DMS53 treated with DMSO at 0.1 percent for 48 hours (cell line): ENCODE measurements at regions not wholly inside any gene's neighbourhood (a gene's known extent, or its start where the extent isn't known, plus 50 kb on each side); places are given as distances from the start of the nearest gene placed in this dataset.

Source experiments
- DNase-seq: peaks from one replicate; lab custom pipeline; 2025; ENCODE audit not compliant: unreplicated experiment; lab: John Stamatoyannopoulos, UW

- DNase-seq = no peak
These were observed 145.2 kb upstream of the ANKRD28 start for GRCh38 chr3:15942936-15943335.

GRCh38 chr3:15948388-15948787, 150.6 kb upstream of the ANKRD28 start:
- no peak for DNase-seq

GRCh38 chr3:15952543-15953175, 154.9 kb upstream of the ANKRD28 start:
- no peak for DNase-seq

GRCh38 chr3:15953841-15954240, 156.1 kb upstream of the ANKRD28 start:
- no peak for DNase-seq

- DNase-seq = no peak
These were observed 158.2 kb upstream of the ANKRD28 start for GRCh38 chr3:15955968-15956367.

DNA sequence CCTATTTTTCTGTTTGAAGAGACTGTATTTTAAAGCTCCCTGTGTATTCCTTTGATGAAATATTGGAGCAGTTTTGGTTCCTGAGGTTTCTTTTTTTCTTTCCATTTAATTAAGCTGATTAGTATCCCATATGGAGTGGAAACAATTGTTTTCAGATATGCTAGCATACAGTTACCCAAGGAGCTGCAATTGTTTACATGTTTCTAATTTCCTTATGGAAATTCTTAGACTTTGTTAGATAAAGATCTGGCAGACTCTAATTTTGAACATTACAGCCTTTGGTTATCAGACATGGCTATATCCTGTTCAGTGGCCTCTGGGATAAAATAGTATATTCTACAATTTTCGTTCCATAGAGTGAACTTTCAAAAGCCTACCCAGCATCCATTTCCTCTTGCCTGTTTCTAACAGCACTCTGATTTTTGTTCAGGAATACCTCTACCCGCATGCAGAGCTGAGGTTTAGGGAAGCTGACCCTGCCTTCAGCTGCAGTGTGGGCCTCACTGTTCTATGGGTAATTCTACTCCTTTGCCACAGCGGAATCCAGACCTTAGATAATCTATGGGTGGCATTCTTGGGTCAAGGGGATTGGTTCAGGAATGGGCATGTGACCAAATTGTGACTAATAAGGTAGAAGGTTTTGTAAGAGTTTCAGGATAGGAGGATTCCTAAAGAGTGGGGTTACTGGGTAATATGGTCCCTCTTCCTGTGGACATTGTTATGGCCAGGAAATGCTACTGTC, 161.1 kb upstream of the ANKRD28 start:
- no peak for DNase-seq

GRCh38 chr3:15959434-15959811, 161.6 kb upstream of the ANKRD28 start:
- DNase-seq = no peak

DNA sequence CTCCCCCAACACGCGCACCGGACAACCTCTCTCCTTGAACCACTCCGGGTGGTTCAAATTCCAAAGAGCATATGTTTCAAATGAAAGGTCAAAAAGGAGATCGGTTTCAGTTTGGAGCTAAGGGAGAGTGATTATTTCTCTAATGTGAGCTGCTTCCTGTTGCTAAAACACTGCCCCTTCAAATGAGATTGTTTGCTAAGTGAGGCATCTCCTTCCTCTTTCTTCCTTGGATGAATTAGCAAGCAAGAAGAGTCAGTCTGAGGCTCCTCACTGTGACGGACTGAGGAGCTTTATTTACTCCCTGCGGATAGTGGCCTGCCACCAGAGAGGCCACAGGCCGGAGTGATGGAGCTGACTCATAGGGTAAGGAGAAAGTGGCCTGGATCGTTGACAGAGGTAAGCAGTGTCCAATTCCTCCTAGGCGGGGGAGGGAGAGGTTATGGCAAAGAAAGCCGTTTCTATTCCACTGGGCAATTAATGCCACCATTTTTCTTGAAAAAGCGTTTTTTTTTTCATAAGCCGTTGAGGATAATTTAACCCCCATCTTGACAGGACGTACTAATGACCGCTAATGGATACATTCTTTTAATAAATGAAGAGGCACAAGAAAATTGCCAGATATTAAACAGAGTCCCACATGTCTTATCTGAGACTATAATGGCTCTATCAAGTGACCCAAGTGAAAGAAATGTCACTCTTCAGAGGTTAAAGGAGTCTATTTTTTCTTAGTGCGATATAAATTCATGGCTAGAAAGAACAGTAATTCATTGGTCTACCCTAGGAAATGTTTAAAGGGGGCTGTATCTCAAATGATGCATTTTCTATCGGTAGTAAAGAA, 167.0 kb upstream of the ANKRD28 start:
- no peak for DNase-seq

GRCh38 chr3:15967577-15967976, 169.8 kb upstream of the ANKRD28 start:
- no peak for DNase-seq

GRCh38 chr3:15969874-15970640, 172.3 kb upstream of the ANKRD28 start:
- no peak for DNase-seq

- DNase-seq = no peak
These were observed 175.6 kb upstream of the ANKRD28 start for GRCh38 chr3:15973414-15973813.

- no peak for DNase-seq
These were observed 176.2 kb upstream of the ANKRD28 start for GRCh38 chr3:15973940-15974339.

DNA sequence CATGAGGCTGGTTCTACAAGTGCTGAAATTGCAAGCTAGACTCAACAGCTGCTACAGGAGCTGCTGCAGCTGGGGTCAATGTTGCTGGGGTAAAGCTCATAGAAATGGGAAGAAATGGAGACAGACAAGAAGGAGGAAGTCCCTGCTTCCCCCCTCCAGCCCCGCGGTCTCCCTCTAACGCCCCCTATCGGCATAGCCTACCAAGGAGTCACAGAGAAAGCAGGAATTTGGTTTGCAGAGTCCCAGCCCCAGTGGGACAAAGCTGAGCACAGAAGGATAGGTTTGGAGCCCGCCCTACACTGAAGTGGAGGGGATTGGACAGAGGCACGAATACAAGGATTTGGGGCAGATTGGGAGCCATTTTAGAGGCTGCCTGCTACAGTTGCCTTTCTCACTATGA, 176.9 kb upstream of the ANKRD28 start:
- DNase-seq = no peak

DNA sequence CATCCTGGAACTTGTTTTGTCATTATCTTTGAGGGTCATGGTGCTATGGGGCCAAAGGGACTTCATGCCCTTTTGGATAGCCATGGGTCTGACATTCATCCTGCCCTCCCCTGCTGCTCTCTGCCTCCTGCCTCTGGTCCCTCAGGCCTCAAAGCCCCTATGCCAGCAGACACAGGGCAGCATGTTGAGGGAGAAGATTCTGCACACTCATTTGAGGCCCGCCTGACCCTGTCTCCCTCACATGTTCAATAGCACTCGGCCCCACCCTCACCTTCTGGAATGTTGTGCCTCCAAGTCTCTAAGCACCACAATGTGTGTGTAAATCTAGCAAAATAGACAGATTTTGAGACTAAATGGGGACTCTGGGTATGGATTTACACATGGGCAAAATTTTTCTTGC, 178.7 kb upstream of the ANKRD28 start:
- no peak for DNase-seq

DNA sequence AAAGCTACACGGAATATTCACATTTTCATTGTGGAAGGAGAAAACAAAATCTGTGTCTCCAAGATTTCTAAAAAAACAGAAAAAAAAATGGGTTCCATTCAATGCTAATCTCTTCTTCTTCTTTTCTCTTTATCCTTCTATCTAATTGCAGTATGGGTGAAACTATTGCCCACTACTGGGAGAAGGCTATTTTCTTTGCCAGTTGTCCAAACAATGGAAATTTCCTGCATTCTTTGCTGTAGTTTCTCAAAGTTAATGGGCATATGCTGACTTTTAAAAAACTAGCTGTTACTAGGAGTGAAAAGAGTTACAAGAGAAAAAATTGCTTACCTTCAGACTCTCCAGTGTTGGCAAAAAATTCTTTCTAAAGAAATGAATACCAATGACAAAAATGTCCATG, 179.3 kb upstream of the ANKRD28 start:
- no peak for DNase-seq

DNA sequence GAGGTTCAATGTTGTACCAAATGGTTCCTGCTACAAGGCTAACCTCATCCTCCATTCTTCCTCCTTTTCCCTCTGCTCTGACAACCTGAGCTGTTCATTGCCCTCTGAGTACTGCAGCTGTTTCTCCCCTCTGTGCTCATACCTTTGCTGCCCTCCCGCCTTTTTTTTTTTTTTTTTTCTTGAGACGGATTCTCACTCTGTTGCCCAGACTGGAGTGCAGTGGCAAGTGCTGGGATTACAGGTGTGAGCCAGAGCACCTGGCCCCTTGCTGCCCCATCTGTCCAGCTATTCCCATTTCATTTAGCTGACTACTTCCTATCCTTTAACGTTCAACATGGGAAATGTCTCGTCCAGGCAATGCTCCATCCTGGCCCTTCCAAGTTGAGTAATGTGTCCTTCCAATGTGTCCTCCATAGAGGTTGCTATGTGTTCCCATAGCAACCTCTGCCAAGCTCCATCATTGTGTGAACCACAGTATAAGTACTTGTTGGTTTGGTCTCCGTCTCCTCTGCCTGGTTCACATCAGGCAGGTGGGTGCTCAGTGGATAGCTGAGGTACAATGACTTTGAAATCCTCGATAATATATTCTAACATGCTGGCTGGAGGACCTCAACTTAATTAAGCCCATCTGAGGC, 179.9 kb upstream of the ANKRD28 start:
- no peak for DNase-seq

- no peak for DNase-seq
These were observed 181.0 kb upstream of the ANKRD28 start for GRCh38 chr3:15978801-15979200.

GRCh38 chr3:15979495-15979894, 181.7 kb upstream of the ANKRD28 start:
- DNase-seq = no peak

- DNase-seq = no peak
These were observed 182.1 kb upstream of the ANKRD28 start for GRCh38 chr3:15979900-15980299.

GRCh38 chr3:15982243-15982642, 184.5 kb upstream of the ANKRD28 start:
- DNase-seq = no peak

DNA sequence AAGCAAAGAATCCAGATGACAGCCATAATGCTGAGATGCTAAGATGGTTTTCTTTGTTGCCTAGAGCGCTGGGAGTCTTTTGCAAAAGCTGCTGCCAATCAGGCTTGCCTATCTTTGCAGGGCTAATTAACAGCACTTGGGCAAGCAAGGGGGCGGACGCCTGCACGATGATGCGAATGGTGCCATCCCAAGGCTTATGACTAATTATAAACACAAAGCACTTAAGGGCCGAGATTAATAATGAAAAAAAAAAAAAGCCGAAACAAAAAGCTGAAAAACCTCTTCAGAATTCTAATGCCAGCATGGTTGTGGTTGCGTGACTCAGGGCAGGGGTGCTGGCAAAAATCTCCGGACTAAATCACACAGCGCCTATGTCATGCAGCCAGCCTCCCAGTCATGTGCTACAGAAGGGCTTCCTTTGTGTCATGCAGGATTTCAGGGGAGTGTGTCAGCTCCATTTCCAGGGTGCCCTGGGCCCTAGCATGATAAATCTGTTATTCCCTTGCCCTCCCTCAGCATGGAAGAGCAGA, 185.0 kb upstream of the ANKRD28 start:
- DNase-seq = no peak
